H9 (cell line): ENCODE measurements at regions not wholly inside any gene's neighbourhood (a gene's known extent, or its start where the extent isn't known, plus 50 kb on each side); places are given as distances from the start of the nearest gene placed in this dataset.

Experiments
- DNase-seq: peaks from one replicate; pipeline ENCODE4 v3.0.0-alpha.2; 2017
- H2AFZ ChIP-seq: one replicate; pipeline ENCODE4 v1.6.1; 2013; ENCODE audit warnings: mild to moderate bottlenecking, low read length, control low read depth, moderate library complexity
- H2AK5ac ChIP-seq: 2 replicates; pipeline ENCODE4 v1.6.1; 2013; ENCODE audit warnings: low read length, control low read depth, mixed read lengths; ENCODE audit not compliant: insufficient read length
- H2BK120ac ChIP-seq: one replicate; pipeline ENCODE4 v1.6.1; 2013; ENCODE audit warnings: low read depth, mild to moderate bottlenecking, low read length, control low read depth, inconsistent platforms; ENCODE audit not compliant: poor library complexity, severe bottlenecking
- H2BK12ac ChIP-seq: 2 replicates; pipeline ENCODE4 v1.6.1; 2013; ENCODE audit warnings: low read length, control low read depth, mixed read lengths, low read depth; ENCODE audit not compliant: insufficient read length
- H2BK15ac ChIP-seq: 2 replicates; pipeline ENCODE4 v1.6.1; 2013; ENCODE audit warnings: low read depth, low read length, control low read depth
- H2BK20ac ChIP-seq: one replicate; pipeline ENCODE4 v1.6.1; 2013; ENCODE audit warnings: low read depth, mild to moderate bottlenecking, low read length, control low read depth, inconsistent platforms; ENCODE audit not compliant: poor library complexity, severe bottlenecking
- H2BK5ac ChIP-seq: 2 replicates; pipeline ENCODE4 v1.6.1; 2013; ENCODE audit warnings: low read length, control low read depth, mixed read lengths; ENCODE audit not compliant: insufficient read length
- H3K14ac ChIP-seq: 2 replicates; pipeline ENCODE4 v1.6.1; 2013; ENCODE audit warnings: low read length, control low read depth; ENCODE audit not compliant: insufficient read depth
- H3K18ac ChIP-seq: 2 replicates; pipeline ENCODE4 v1.6.1; 2013; ENCODE audit warnings: low read depth, mild to moderate bottlenecking, mixed read lengths, low read length, control low read depth; ENCODE audit not compliant: insufficient read length
- H3K23ac ChIP-seq: 2 replicates; pipeline ENCODE4 v1.6.1; 2013; ENCODE audit warnings: low read length, control low read depth, mixed read lengths, low read depth; ENCODE audit not compliant: insufficient read length
- H3K23me2 ChIP-seq: 2 replicates; pipeline ENCODE4 v1.6.1; 2013; ENCODE audit warnings: low read depth, mild to moderate bottlenecking, mixed read lengths, low read length, control low read depth; ENCODE audit not compliant: insufficient read length, poor library complexity, severe bottlenecking
- H3K27ac ChIP-seq: 2 replicates; pipeline ENCODE4 v1.5.1; 2013; ENCODE audit warnings: low read length, control low read depth, mixed read lengths, low read depth; ENCODE audit not compliant: insufficient read length
- H3K27me3 ChIP-seq: 2 replicates; pipeline ENCODE4 v1.6.1; 2013; ENCODE audit warnings: low read length, control low read depth, inconsistent platforms; ENCODE audit not compliant: insufficient read depth
- H3K4ac ChIP-seq: 2 replicates; pipeline ENCODE4 v1.6.1; 2013; ENCODE audit warnings: low read depth, mild to moderate bottlenecking, control low read depth, inconsistent platforms, low read length, moderate library complexity
- H3K4me1 ChIP-seq: 2 replicates; pipeline ENCODE4 v1.6.1; 2013; ENCODE audit warnings: low read length, control low read depth, inconsistent platforms; ENCODE audit not compliant: insufficient read depth
- H3K4me2 ChIP-seq: 2 replicates; pipeline ENCODE4 v1.6.1; 2013; ENCODE audit warnings: low read length, control low read depth, mixed read lengths; ENCODE audit not compliant: insufficient read length, insufficient read depth
- H3K56ac ChIP-seq: 2 replicates; pipeline ENCODE4 v1.6.1; 2013; ENCODE audit warnings: low read depth, mild to moderate bottlenecking, mixed read lengths, low read length, control low read depth; ENCODE audit not compliant: insufficient read length
- H3K79me1 ChIP-seq: 2 replicates; pipeline ENCODE4 v1.6.1; 2013; ENCODE audit warnings: low read depth, mild to moderate bottlenecking, moderate library complexity, low read length, control low read depth, inconsistent platforms; ENCODE audit not compliant: insufficient read depth, poor library complexity, severe bottlenecking
- H3K79me2 ChIP-seq: 2 replicates; pipeline ENCODE4 v1.6.1; 2013; ENCODE audit warnings: low read length, control low read depth, inconsistent platforms; ENCODE audit not compliant: insufficient read depth
- H3K9ac ChIP-seq: 2 replicates; pipeline ENCODE4 v1.6.1; 2013; ENCODE audit warnings: low read length, control low read depth, mixed read lengths; ENCODE audit not compliant: insufficient read length; ENCODE audit errors: extremely low read depth
- H3K9me3 ChIP-seq: one replicate; pipeline ENCODE4 v1.6.1; 2013; ENCODE audit warnings: low read depth, low read length, inconsistent platforms; ENCODE audit not compliant: control insufficient read depth
- H3T11ph ChIP-seq: one replicate; pipeline ENCODE4 v1.6.1; 2013; ENCODE audit warnings: mild to moderate bottlenecking, low read length, control low read depth, inconsistent platforms
- H4K20me1 ChIP-seq: one replicate; pipeline ENCODE4 v1.6.1; 2013; ENCODE audit not compliant: control insufficient read depth, insufficient read length, insufficient read depth
- H4K5ac ChIP-seq: 2 replicates; pipeline ENCODE4 v1.6.1; 2013; ENCODE audit warnings: low read depth, mild to moderate bottlenecking, mixed read lengths, low read length, control low read depth; ENCODE audit not compliant: insufficient read length
- H4K8ac ChIP-seq: replicated peaks from 2 replicates; pipeline ENCODE4 v1.6.1; 2013; ENCODE audit warnings: low read length, control low read depth, mixed read lengths, low read depth; ENCODE audit not compliant: insufficient read length
- H4K91ac ChIP-seq: 2 replicates; pipeline ENCODE4 v1.6.1; 2013; ENCODE audit warnings: low read depth, mild to moderate bottlenecking, moderate library complexity, mixed read lengths, low read length, control low read depth; ENCODE audit not compliant: insufficient read length
- H3K27ac Mint-ChIP-seq, 3 experiments: 2 replicates in 2 of 3; 3 replicates in 1 of 3; pipeline ENCODE4 v1.8.0; 2020 to 2021; ENCODE audit warnings: mixed read lengths in 3 of 3, mild to moderate bottlenecking in 1 of 3, moderate library complexity in 1 of 3
- H3K27me3 Mint-ChIP-seq: 2 replicates; pipeline ENCODE4 v1.8.0; 2021; ENCODE audit warnings: low read depth, mild to moderate bottlenecking, moderate library complexity, mixed read lengths
- H3K36me3 Mint-ChIP-seq, 3 experiments: 2 replicates in 2 of 3; 3 replicates in 1 of 3; pipeline ENCODE4 v1.8.0; 2020 to 2021; ENCODE audit warnings: low read depth in 3 of 3, mixed read lengths in 3 of 3; ENCODE audit not compliant: insufficient read depth in 1 of 3
- H3K4me1 Mint-ChIP-seq, 2 experiments: 2 replicates each; pipeline ENCODE4 v1.8.0; 2020; ENCODE audit warnings: mixed read lengths in 2 of 2
- H3K4me3 Mint-ChIP-seq, 2 experiments: 2 replicates in 1 of 2; 3 replicates in 1 of 2; pipeline ENCODE4 v1.8.0; 2020 to 2021; ENCODE audit warnings: mild to moderate bottlenecking in 2 of 2, mixed read lengths in 2 of 2, moderate library complexity in 1 of 2
- H3K9me3 Mint-ChIP-seq, 2 experiments: 2 replicates in 1 of 2; 3 replicates in 1 of 2; pipeline ENCODE4 v1.8.0; 2020; ENCODE audit warnings: mild to moderate bottlenecking in 2 of 2, mixed read lengths in 2 of 2, moderate library complexity in 1 of 2
- WGBS: extraction: QIAGEN DNeasy Blood & Tissue Kit; methylation state at CpG from one replicate; pipeline ENCODE4 v1.1.7; 2013; ENCODE audit warnings: missing lambda C conversion rate, low lambda C conversion rate, mixed read lengths; ENCODE audit not compliant: insufficient read length; ENCODE audit errors: extremely low coverage; 5-methylcytosine and 5-hydroxymethylcytosine counted together
- TF ChIP-seq, protein P1 (sequence below): fragments of 200-600 bp; sonication (generic); conservative IDR thresholded peaks from 3 replicates; pipeline ENCODE4 v1.8.0; 2021; ENCODE audit warnings: antibody characterized with exemption, mild to moderate bottlenecking

DNA sequence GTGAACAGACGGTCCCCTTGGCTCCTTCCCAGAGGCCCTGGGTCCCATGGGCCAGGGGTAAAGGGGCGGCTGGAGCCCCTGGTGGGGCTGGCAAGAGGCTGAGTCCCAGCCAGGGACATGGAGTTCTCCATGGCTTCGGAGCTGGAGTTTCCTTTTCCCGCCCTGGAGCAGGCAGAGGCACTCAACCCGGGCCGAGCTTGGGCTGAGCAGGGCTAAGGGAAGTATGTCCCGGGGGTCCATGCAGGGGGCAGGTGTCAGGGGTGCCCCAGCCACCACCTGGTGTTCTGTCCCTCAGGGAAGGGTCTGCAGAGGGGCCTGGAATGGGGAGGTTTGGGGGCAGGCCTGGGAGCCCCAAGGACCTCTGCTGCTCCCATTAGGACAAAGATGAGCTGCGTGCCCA, 54.0 kb upstream of the TPM4 start:
- H3K79me2 ChIP-seq: no peaks in the 10 kb centered on the region
- H3K4me1 Mint-ChIP-seq: no peaks in the 10 kb centered on the region

More for the DNA sequence above, 54.0 kb upstream of the TPM4 start:
- Histone ChIP-seq H3K79me1 (no peaks in the 10 kb centered on the region), H3K18ac (no peak overlapping the region), H3K56ac (no peak overlapping the region), H4K20me1 (no peaks in the 10 kb centered on the region), H2AFZ (no peak overlapping the region), H2BK15ac (no peak overlapping the region), H3K27me3 (no peaks in the 10 kb centered on the region), H2BK20ac (no peak overlapping the region), H3K23ac (no peak overlapping the region), H3K4me1 (no peaks in the 10 kb centered on the region), H2BK12ac (no peak overlapping the region), H3K9ac (no peak overlapping the region), H3K23me2 (no peaks in the 10 kb centered on the region), H4K8ac (no peak overlapping the region), H2AK5ac (no peak overlapping the region), H4K91ac (no peak overlapping the region), H3T11ph (no peak overlapping the region), H3K4ac (no peak overlapping the region), H3K4me2 (no peak overlapping the region), H3K14ac (no peak overlapping the region), H3K9me3 (peaks cover 76% of the 10 kb centered on the region), H4K5ac (no peak overlapping the region), H3K27ac (no peak overlapping the region), H2BK5ac (no peak overlapping the region), H2BK120ac (no peak overlapping the region)
- Mint-ChIP-seq H3K27me3 (no peaks in the 10 kb centered on the region), H3K9me3 (peaks cover 34 to 98% of the 10 kb centered on the region in 2 experiments), H3K27ac (no peak overlapping the region), H3K4me3 (no peak overlapping the region), H3K36me3 (peaks cover 0 to 11% (median 0%) of the 10 kb centered on the region in 3 experiments; a peak in 2 of 7 replicates)
- DNase-seq: peak; percentile 18
- TF ChIP-seq, protein P1, sequence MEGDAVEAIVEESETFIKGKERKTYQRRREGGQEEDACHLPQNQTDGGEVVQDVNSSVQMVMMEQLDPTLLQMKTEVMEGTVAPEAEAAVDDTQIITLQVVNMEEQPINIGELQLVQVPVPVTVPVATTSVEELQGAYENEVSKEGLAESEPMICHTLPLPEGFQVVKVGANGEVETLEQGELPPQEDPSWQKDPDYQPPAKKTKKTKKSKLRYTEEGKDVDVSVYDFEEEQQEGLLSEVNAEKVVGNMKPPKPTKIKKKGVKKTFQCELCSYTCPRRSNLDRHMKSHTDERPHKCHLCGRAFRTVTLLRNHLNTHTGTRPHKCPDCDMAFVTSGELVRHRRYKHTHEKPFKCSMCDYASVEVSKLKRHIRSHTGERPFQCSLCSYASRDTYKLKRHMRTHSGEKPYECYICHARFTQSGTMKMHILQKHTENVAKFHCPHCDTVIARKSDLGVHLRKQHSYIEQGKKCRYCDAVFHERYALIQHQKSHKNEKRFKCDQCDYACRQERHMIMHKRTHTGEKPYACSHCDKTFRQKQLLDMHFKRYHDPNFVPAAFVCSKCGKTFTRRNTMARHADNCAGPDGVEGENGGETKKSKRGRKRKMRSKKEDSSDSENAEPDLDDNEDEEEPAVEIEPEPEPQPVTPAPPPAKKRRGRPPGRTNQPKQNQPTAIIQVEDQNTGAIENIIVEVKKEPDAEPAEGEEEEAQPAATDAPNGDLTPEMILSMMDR: no peak
- no CpG with 5 or more reads among the region's 8 CpGs for WGBS
